GM10266 (cell line): ENCODE measurements at regions not wholly inside any gene's neighbourhood (a gene's known extent, or its start where the extent isn't known, plus 50 kb on each side); places are given as distances from the start of the nearest gene placed in this dataset.

Source experiments
- DNase-seq: peaks from one replicate; pipeline ENCODE4 v3.0.0; 2012; ENCODE audit errors: extremely low spot score
- TF ChIP-seq, protein P1 (sequence below): IDR thresholded peaks from 2 replicates; pipeline ENCODE4 v1.5.1; 2012; ENCODE audit warnings: mild to moderate bottlenecking, low read depth; ENCODE audit not compliant: control insufficient read depth, insufficient read depth; ENCODE audit errors: missing control alignments

DNA sequence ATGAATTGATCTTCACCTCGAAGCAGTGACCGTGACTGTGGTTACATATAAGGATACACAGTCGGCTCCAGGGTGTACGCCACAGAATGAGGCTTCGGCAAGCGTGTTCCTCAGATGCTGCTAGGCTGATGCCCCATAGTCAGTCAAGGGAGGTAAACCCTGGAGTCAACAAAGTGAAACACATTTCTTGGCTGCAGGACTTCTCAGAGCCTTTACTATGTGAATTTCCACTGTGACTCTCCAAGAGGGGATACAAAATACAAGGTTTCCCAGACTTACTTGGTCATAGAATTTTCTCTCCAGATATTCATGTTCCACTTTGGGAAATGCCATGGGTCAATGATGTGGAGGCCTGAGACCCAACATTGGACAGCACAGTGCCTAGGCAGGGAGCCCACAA, 260.6 kb downstream of the BCL11B start:
- TF ChIP-seq, protein P1, sequence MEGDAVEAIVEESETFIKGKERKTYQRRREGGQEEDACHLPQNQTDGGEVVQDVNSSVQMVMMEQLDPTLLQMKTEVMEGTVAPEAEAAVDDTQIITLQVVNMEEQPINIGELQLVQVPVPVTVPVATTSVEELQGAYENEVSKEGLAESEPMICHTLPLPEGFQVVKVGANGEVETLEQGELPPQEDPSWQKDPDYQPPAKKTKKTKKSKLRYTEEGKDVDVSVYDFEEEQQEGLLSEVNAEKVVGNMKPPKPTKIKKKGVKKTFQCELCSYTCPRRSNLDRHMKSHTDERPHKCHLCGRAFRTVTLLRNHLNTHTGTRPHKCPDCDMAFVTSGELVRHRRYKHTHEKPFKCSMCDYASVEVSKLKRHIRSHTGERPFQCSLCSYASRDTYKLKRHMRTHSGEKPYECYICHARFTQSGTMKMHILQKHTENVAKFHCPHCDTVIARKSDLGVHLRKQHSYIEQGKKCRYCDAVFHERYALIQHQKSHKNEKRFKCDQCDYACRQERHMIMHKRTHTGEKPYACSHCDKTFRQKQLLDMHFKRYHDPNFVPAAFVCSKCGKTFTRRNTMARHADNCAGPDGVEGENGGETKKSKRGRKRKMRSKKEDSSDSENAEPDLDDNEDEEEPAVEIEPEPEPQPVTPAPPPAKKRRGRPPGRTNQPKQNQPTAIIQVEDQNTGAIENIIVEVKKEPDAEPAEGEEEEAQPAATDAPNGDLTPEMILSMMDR, result no peak
- no peak for DNase-seq

DNA sequence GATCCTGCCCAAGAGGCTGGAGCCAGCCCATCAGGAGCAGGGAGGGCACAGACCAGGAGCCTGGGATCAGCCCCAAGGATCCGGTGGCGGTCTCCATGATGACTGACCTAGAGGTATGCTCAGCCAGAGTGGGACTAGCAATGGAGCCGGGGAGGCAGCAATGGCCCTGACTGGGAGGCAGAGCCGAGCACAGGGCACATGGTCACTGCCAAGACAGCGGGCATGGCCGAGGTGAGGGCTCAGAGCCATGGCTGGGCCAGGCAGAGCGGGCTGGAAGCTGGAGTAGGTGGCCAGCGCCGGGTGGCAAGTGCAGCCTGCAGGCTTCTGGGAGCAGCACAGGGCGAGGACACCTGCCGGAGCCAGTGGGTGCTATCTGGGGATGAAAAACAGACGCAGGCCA, 259.3 kb downstream of the BCL11B start:
- TF ChIP-seq, protein P1, result no peak
- no peak for DNase-seq

DNA sequence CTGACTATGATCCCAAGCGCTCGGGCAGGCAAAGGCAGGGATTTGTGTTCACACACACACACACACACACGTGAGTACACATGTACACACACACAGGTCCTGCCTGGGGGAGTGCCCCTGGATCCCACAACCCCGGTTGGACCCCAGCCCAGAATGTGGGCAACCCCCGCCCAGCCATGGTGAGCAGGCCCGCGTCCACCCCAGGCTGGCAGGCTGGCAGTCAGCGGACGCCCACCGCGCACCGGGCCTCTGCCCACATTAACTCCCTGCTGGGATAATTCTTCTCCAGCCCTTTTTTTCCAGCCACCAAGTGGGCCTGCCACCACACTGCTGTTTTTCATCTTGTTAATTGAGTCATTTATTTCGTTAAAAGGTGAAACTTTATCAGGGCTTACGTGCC, 256.2 kb downstream of the BCL11B start:
- DNase-seq, result no peak
- TF ChIP-seq, protein P1, result no peak

DNA sequence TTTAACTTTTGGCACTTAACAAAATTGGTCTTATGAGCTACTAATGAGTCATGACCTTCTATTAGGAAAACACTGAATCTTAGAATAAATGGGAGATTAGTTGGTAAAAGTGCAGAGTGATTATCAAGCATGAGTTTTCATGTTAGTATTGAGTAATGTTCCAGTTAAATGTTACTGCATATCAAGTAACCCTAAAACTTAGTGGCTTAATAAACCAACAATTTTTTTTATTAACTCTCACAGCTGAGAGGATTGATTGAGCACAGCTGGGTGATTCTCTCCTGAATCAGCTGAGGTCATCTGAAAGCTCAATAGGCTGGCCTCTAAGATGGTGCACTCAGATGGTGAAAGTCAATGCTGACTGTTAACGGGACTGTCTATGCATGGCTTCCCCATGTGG, 248.6 kb downstream of the BCL11B start:
- TF ChIP-seq, protein P1, result no peak
- no peak for DNase-seq

DNA sequence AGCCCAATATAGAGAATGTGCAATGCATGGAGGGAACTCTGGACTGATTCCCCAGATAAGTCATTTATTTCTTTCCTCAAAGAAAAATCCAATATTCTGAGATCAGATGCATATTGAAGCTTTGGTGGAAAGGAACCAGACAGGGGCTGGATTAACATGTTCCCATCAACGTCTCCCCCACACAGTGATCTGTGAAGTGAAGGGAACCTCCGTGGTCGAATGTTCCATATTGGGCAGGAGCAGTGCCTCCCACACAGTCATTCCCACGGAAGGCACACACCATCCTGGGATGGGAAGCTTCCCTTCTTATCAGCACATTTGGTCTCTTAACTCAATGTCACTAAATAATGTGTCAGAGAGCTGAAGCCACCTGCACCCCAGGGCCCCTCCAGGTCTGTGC, 247.1 kb downstream of the BCL11B start:
- TF ChIP-seq, protein P1, result no peak
- no peak for DNase-seq

DNA sequence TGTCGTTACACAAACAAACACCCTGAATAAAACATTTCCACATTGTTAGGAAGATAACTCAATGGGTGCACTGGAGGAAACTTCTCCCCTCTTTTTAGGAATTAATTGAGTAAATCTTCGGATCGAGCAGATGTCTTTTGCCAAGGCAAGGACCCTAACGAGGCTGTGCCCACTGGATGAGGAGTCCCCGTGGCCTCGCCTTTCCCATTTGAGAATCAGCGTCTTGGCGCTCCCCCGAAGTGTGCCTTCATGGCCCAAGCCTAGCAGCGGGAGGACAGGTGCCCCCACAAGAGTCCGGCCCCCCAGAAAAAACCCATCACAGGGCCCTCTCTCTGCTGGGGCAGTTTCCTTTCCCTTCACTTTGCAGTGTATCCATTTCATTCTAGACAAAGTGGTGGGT, 246.6 kb downstream of the BCL11B start:
- no peak for DNase-seq
- TF ChIP-seq, protein P1, result no peak

DNA sequence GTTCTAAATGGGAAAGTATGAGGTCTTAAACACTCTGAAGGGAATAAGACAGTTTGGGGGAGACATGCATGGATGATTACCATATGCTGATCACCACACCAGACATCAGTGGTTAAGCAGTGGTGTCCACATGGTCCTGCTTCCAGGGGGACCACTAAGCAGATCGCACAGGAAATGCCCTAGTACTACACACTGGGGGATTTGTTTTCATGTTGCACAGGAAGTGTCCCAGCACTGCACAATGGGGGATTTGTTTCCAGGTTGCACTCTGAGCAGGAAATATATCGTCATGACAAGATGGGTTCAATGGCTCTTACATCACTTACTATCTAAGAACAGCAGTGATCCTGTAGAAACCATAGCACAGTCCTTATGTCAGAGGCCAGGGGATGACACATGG, 245.5 kb downstream of the BCL11B start:
- DNase-seq, result no peak

More for the DNA sequence above, 245.5 kb downstream of the BCL11B start:
- TF ChIP-seq, protein P1, result no peak
